GM12892 (cell line): ENCODE measurements at regions not wholly inside any gene's neighbourhood (a gene's known extent, or its start where the extent isn't known, plus 50 kb on each side); places are given as distances from the start of the nearest gene placed in this dataset.

Experiments used
- POLR2A ChIP-seq: IDR thresholded peaks from 2 replicates; pipeline ENCODE4 v1.6.1; 2011; ENCODE audit warnings: low read depth, low read length, control low read depth
- POLR2AphosphoS5 ChIP-seq: IDR thresholded peaks from 2 replicates; pipeline ENCODE4 v1.6.1; 2011; ENCODE audit warnings: low read depth, low read length, control low read depth

DNA sequence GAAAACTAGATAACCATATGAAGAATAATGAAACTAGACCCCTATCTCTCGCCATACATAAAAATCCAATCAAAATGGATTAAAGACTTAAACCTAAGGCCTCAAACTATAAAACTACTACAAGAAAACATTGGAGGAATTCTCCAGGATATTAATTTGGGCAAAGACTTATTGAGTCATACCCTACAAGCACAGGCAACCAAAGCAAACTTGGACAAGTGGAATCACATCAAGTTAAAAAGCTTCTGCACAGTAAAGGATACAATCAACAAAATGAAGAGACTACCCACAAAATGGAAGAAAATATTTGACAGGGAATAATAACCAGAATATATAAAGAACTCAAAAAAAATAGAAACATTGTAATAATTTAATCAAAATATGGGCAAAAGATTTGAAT, 505.4 kb downstream of the KCNT2 start:
- TF ChIP-seq POLR2AphosphoS5 (no peak), POLR2A (no peak)
